NCI-H1092 (cell line): ENCODE measurements at regions not wholly inside any gene's neighbourhood (a gene's known extent, or its start where the extent isn't known, plus 50 kb on each side); places are given as distances from the start of the nearest gene placed in this dataset.

Experiments
- DNase-seq: peaks from one replicate; lab custom pipeline; 2025; lab: John Stamatoyannopoulos, UW

GRCh38 chr7:46007990-46008643 is 87.0 kb upstream of the IGFBP3 start:
- DNase-seq, result no peak

- DNase-seq, result no peak
Observed at GRCh38 chr7:46007194-46007593, 86.1 kb upstream of the IGFBP3 start.

- no peak for DNase-seq
Observed at GRCh38 chr7:46006723-46007122, 85.7 kb upstream of the IGFBP3 start.

GRCh38 chr7:46006212-46006611 is 85.1 kb upstream of the IGFBP3 start:
- no peak for DNase-seq

GRCh38 chr7:46004965-46005364 is 83.9 kb upstream of the IGFBP3 start:
- no peak for DNase-seq

- DNase-seq, result no peak
Observed at GRCh38 chr7:46003896-46004875, 83.1 kb upstream of the IGFBP3 start.

- no peak for DNase-seq
Observed at GRCh38 chr7:46003161-46003560, 82.1 kb upstream of the IGFBP3 start.

GRCh38 chr7:46000513-46000912 is 79.4 kb upstream of the IGFBP3 start:
- no peak for DNase-seq

GRCh38 chr7:45999541-45999940 is 78.5 kb upstream of the IGFBP3 start:
- no peak for DNase-seq

- no peak for DNase-seq
Observed at GRCh38 chr7:45998506-45998905, 77.4 kb upstream of the IGFBP3 start.

GRCh38 chr7:45993621-45994020 is 72.5 kb upstream of the IGFBP3 start:
- no peak for DNase-seq

- DNase-seq, result no peak
Observed at GRCh38 chr7:45992826-45993225, 71.8 kb upstream of the IGFBP3 start.

GRCh38 chr7:45990276-45990675 is 69.2 kb upstream of the IGFBP3 start:
- no peak for DNase-seq

- no peak for DNase-seq
Observed at GRCh38 chr7:45988405-45989057, 67.5 kb upstream of the IGFBP3 start.

GRCh38 chr7:45987521-45988290 is 66.6 kb upstream of the IGFBP3 start:
- no peak for DNase-seq

GRCh38 chr7:45986355-45987298 is 65.6 kb upstream of the IGFBP3 start:
- no peak for DNase-seq

GRCh38 chr7:45985902-45986301 is 64.8 kb upstream of the IGFBP3 start:
- no peak for DNase-seq

GRCh38 chr7:45984386-45985295 is 63.6 kb upstream of the IGFBP3 start:
- no peak for DNase-seq

- DNase-seq, result no peak
Observed at GRCh38 chr7:45983720-45984255, 62.7 kb upstream of the IGFBP3 start.
